ENCODE measurements at regions not wholly inside any gene's neighbourhood (a gene's known extent, or its start where the extent isn't known, plus 50 kb on each side); places are given as distances from the start of the nearest gene placed in this dataset.
"Not testable (repeated sequence)": the region's sequence is repeated elsewhere in the genome, so short reads cannot be mapped to it uniquely, and the experiment has no call there.

GRCh38 chr5:112036206-112036605, 279.2 kb upstream of the NREP start:
- no peaks in the 10 kb centered on the region for H3K9me3 ChIP-seq (replicated peaks; ENCODE audit: insufficient read depth, low read length)
- no peaks in the 10 kb centered on the region for H4K20me1 ChIP-seq (ENCODE audit: insufficient read depth, low read length)
- no peak for DNase-seq
- no peaks in the 10 kb centered on the region for H3K79me2 ChIP-seq (ENCODE audit: low read length)
- H3K27ac ChIP-seq (ENCODE audit: low read length) = no peak overlapping the region
- no peaks in the 10 kb centered on the region for H3K27me3 ChIP-seq (replicated peaks; ENCODE audit: insufficient read depth, low read length)
- no peak overlapping the region for H2AFZ ChIP-seq (ENCODE audit: low read length)
- H3K4me3 ChIP-seq (ENCODE audit: low read length) = no peak overlapping the region
- TF ChIP-seq CTCF (IDR thresholded peaks at IDR 0.05; ENCODE audit: low read length) (no peak), EZH2 (optimal IDR thresholded peaks at IDR 0.05; ENCODE audit: low read depth, low read length) (no peak), EZH2phosphoT487 (IDR thresholded peaks at IDR 0.05; ENCODE audit: low read length) (no peak)
- no peak overlapping the region for H3K9ac ChIP-seq (ENCODE audit: low read length)
- no peaks in the 10 kb centered on the region for H3K4me1 ChIP-seq (ENCODE audit: low read length)
- H3K9me2 ChIP-seq (replicated peaks; ENCODE audit: insufficient read depth, low read length) = no peaks in the 10 kb centered on the region
- no peak overlapping the region for H3K4me2 ChIP-seq (ENCODE audit: low read depth, low read length)
- no peaks in the 10 kb centered on the region for H3F3A ChIP-seq (ENCODE audit: insufficient read depth, low read length)
- no peaks in the 10 kb centered on the region for H3K36me3 ChIP-seq (replicated peaks; ENCODE audit: insufficient read depth, low read length)

GRCh38 chr5:112034421-112034979, 277.5 kb upstream of the NREP start:
- TF ChIP-seq EZH2phosphoT487 (IDR thresholded peaks at IDR 0.05; ENCODE audit: low read length) (no peak), EZH2 (optimal IDR thresholded peaks at IDR 0.05; ENCODE audit: low read depth, low read length) (no peak), CTCF (IDR thresholded peaks at IDR 0.05; ENCODE audit: low read length) (no peak)
- Histone ChIP-seq H3K27me3 (replicated peaks; ENCODE audit: insufficient read depth, low read length) (no peaks in the 10 kb centered on the region), H3K9me3 (replicated peaks; ENCODE audit: insufficient read depth, low read length) (no peaks in the 10 kb centered on the region), H3K36me3 (replicated peaks; ENCODE audit: insufficient read depth, low read length) (no peaks in the 10 kb centered on the region), H3K4me3 (ENCODE audit: low read length) (no peak overlapping the region), H3K9ac (ENCODE audit: low read length) (no peak overlapping the region), H2AFZ (ENCODE audit: low read length) (no peak overlapping the region), H3K27ac (ENCODE audit: low read length) (no peak overlapping the region), H3K9me2 (replicated peaks; ENCODE audit: insufficient read depth, low read length) (no peaks in the 10 kb centered on the region), H3F3A (ENCODE audit: insufficient read depth, low read length) (no peaks in the 10 kb centered on the region), H3K79me2 (ENCODE audit: low read length) (no peaks in the 10 kb centered on the region), H3K4me2 (ENCODE audit: low read depth, low read length) (no peak overlapping the region), H3K4me1 (ENCODE audit: low read length) (no peaks in the 10 kb centered on the region), H4K20me1 (ENCODE audit: insufficient read depth, low read length) (no peaks in the 10 kb centered on the region)
- DNase-seq = no peak

- H3K4me2 ChIP-seq (ENCODE audit: low read depth, low read length); H3K27me3 ChIP-seq (replicated peaks; ENCODE audit: insufficient read depth, low read length); H3K4me1 ChIP-seq (ENCODE audit: low read length); H3K9me3 ChIP-seq (replicated peaks; ENCODE audit: insufficient read depth, low read length); H3K27ac ChIP-seq (ENCODE audit: low read length); H3K9ac ChIP-seq (ENCODE audit: low read length); H3F3A ChIP-seq (ENCODE audit: insufficient read depth, low read length); H3K36me3 ChIP-seq (replicated peaks; ENCODE audit: insufficient read depth, low read length); H3K9me2 ChIP-seq (replicated peaks; ENCODE audit: insufficient read depth, low read length); H3K79me2 ChIP-seq (ENCODE audit: low read length); DNase-seq; H3K4me3 ChIP-seq (ENCODE audit: low read length); H4K20me1 ChIP-seq (ENCODE audit: insufficient read depth, low read length); H2AFZ ChIP-seq (ENCODE audit: low read length): not testable (repeated sequence)
Measured at GRCh38 chr5:112026879-112027278, 269.9 kb upstream of the NREP start.

GRCh38 chr5:112025757-112026156, 268.8 kb upstream of the NREP start:
- no peak overlapping the region for H3K4me2 ChIP-seq (ENCODE audit: low read depth, low read length)
- no peaks in the 10 kb centered on the region for H3K36me3 ChIP-seq (replicated peaks; ENCODE audit: insufficient read depth, low read length)
- no peaks in the 10 kb centered on the region for H4K20me1 ChIP-seq (ENCODE audit: insufficient read depth, low read length)
- H3K9me3 ChIP-seq (replicated peaks; ENCODE audit: insufficient read depth, low read length) = no peaks in the 10 kb centered on the region
- no peak for DNase-seq
- H3K27ac ChIP-seq (ENCODE audit: low read length) = no peak overlapping the region
- no peaks in the 10 kb centered on the region for H3F3A ChIP-seq (ENCODE audit: insufficient read depth, low read length)
- no peaks in the 10 kb centered on the region for H3K79me2 ChIP-seq (ENCODE audit: low read length)
- H3K9me2 ChIP-seq (replicated peaks; ENCODE audit: insufficient read depth, low read length) = no peaks in the 10 kb centered on the region
- H3K9ac ChIP-seq (ENCODE audit: low read length) = no peak overlapping the region
- H3K4me3 ChIP-seq (ENCODE audit: low read length) = no peak overlapping the region
- no peak overlapping the region for H2AFZ ChIP-seq (ENCODE audit: low read length)
- H3K27me3 ChIP-seq (replicated peaks; ENCODE audit: insufficient read depth, low read length) = no peaks in the 10 kb centered on the region
- TF ChIP-seq EZH2phosphoT487 (IDR thresholded peaks at IDR 0.05; ENCODE audit: low read length) (no peak), CTCF (IDR thresholded peaks at IDR 0.05; ENCODE audit: low read length) (no peak), EZH2 (optimal IDR thresholded peaks at IDR 0.05; ENCODE audit: low read depth, low read length) (no peak)
- H3K4me1 ChIP-seq (ENCODE audit: low read length) = no peaks in the 10 kb centered on the region

Data from MM.1S (cell line).